ENCODE measurements at regions not wholly inside any gene's neighbourhood (a gene's known extent, or its start where the extent isn't known, plus 50 kb on each side); places are given as distances from the start of the nearest gene placed in this dataset.

DNA sequence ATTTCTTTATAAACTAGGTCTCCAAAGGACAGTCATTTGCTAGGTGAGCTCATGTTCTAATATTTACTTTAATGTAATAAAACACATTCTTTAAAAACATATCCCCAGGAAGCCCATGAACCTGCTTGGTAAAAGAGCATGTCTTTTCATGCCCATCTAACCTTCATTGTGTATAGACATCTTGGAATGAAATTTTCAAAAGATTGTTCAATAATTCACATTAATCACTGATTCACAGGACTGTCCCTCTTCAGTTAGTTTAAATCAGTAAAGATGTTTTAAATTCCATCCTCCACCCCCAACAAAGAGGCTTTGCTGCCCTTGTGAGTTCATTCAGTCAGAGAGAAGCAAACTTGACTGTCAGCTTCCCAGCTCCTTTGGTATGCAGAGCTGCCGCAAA is 633.4 kb upstream of the CELF4 start:
- TF ChIP-seq CTBP1 (IDR thresholded peaks at IDR 0.05; ENCODE audit: borderline replicate concordance) (no peak), L3MBTL2 (conservative IDR thresholded peaks at IDR 0.05) (no peak), HDGF (IDR thresholded peaks at IDR 0.05; ENCODE audit: borderline replicate concordance) (no peak), BHLHE40 (IDR thresholded peaks at IDR 0.05; ENCODE audit: borderline replicate concordance) (no peak), SUZ12 (IDR thresholded peaks at IDR 0.05) (no peak)

Measured in HEK293T (cell line).